Lower leg skin (tissue), 3 donors: ENCODE measurements at regions not wholly inside any gene's neighbourhood (a gene's known extent, or its start where the extent isn't known, plus 50 kb on each side); places are given as distances from the start of the nearest gene placed in this dataset.

ENCODE experiments used
- CTCF ChIP-seq, 3 donors: fragments of 450-650 bp; IDR thresholded peaks; one replicate each; pipeline ENCODE4 v1.5.1; 2016; ENCODE audit warnings: antibody characterized with exemption in 3 of 3, mild to moderate bottlenecking in 3 of 3, moderate library complexity in 2 of 3
- POLR2A ChIP-seq, 2 donors: fragments of 450-650 bp; IDR thresholded peaks; one replicate each; pipeline ENCODE4 v1.6.1; 2016 to 2017; ENCODE audit warnings: antibody characterized with exemption in 2 of 2, mild to moderate bottlenecking in 1 of 2, moderate library complexity in 1 of 2

GRCh38 chrX:45667666-45668065 is 467.0 kb upstream of the DIPK2B start:
- TF ChIP-seq POLR2A (IDR thresholded peaks at IDR 0.05) = no peak
- TF ChIP-seq CTCF (IDR thresholded peaks at IDR 0.05) = no peak
